Mesenchymal stem cell (in vitro differentiated cells and primary cell): ENCODE measurements at regions not wholly inside any gene's neighbourhood (a gene's known extent, or its start where the extent isn't known, plus 50 kb on each side); places are given as distances from the start of the nearest gene placed in this dataset.
"Not testable (repeated sequence)": the region's sequence is repeated elsewhere in the genome, so short reads cannot be mapped to it uniquely, and the experiment has no call there.

ENCODE experiments used
- DNase-seq: peaks from one replicate; pipeline ENCODE4 v3.0.0-alpha.2; 2013
- H2AFZ ChIP-seq: one replicate; pipeline ENCODE4 v1.6.1; 2013; ENCODE audit warnings: low read depth, mild to moderate bottlenecking, control low read depth, inconsistent platforms, low read length, moderate library complexity
- H2AK5ac ChIP-seq: 2 replicates; pipeline ENCODE4 v1.6.1; 2013; ENCODE audit warnings: low read length, moderate library complexity, mild to moderate bottlenecking, inconsistent platforms; ENCODE audit not compliant: severe bottlenecking
- H2BK120ac ChIP-seq: one replicate; pipeline ENCODE4 v1.6.1; 2013; ENCODE audit warnings: low read depth, mild to moderate bottlenecking, inconsistent platforms, low read length, moderate library complexity
- H2BK12ac ChIP-seq, 2 experiments: one replicate each; pipeline ENCODE4 v1.6.1; 2013; ENCODE audit warnings: inconsistent platforms in 2 of 2, low read length in 2 of 2, mild to moderate bottlenecking in 2 of 2, moderate library complexity in 2 of 2, control low read depth in 1 of 2
- H2BK15ac ChIP-seq: one replicate; pipeline ENCODE4 v1.6.1; 2013; ENCODE audit warnings: mild to moderate bottlenecking, low read depth, inconsistent platforms; ENCODE audit not compliant: poor library complexity, severe bottlenecking
- H2BK5ac ChIP-seq: 2 replicates; pipeline ENCODE4 v1.6.1; 2013; ENCODE audit warnings: low read depth, mild to moderate bottlenecking, low read length, control low read depth, inconsistent platforms; ENCODE audit not compliant: poor library complexity, severe bottlenecking
- H3K14ac ChIP-seq, 2 experiments: one replicate each; pipeline ENCODE4 v1.6.1; 2013; ENCODE audit warnings: inconsistent platforms in 2 of 2, low read length in 2 of 2, control low read depth in 1 of 2, mild to moderate bottlenecking in 1 of 2, moderate library complexity in 1 of 2
- H3K18ac ChIP-seq, 2 experiments: one replicate each; pipeline ENCODE4 v1.6.1; 2013; ENCODE audit warnings: inconsistent platforms in 2 of 2, low read length in 2 of 2, control low read depth in 1 of 2, low read depth in 1 of 2, mild to moderate bottlenecking in 1 of 2
- H3K23ac ChIP-seq, 2 experiments: one replicate each; pipeline ENCODE4 v1.6.1; 2013; ENCODE audit warnings: inconsistent platforms in 2 of 2, low read length in 2 of 2, mild to moderate bottlenecking in 2 of 2, moderate library complexity in 2 of 2, control low read depth in 1 of 2
- H3K27ac ChIP-seq: 2 replicates; pipeline ENCODE4 v1.5.1; 2013; ENCODE audit warnings: mild to moderate bottlenecking, moderate library complexity, low read length, control low read depth, inconsistent platforms; ENCODE audit not compliant: poor library complexity, severe bottlenecking
- H3K27me3 ChIP-seq, 2 experiments: 2 replicates each; pipeline versions ENCODE4 v1.6.1 to v1.7.0; 2013; ENCODE audit warnings: low read length in 2 of 2, mild to moderate bottlenecking in 2 of 2, moderate library complexity in 2 of 2, control low read depth in 1 of 2, inconsistent platforms in 1 of 2; ENCODE audit not compliant: control insufficient read depth in 1 of 2, insufficient read depth in 1 of 2
- H3K36me3 ChIP-seq, 2 experiments: 2 replicates each; pipeline versions ENCODE4 v1.6.1 to v1.7.0; 2013; ENCODE audit warnings: low read length in 2 of 2, control low read depth in 1 of 2, inconsistent platforms in 1 of 2, low read depth in 1 of 2, mild to moderate bottlenecking in 1 of 2; ENCODE audit not compliant: insufficient read depth in 2 of 2, control insufficient read depth in 1 of 2
- H3K4ac ChIP-seq, 2 experiments: one replicate each; pipeline ENCODE4 v1.6.1; 2013; ENCODE audit warnings: inconsistent platforms in 2 of 2, low read length in 2 of 2, mild to moderate bottlenecking in 2 of 2, moderate library complexity in 2 of 2, control low read depth in 1 of 2, low read depth in 1 of 2
- H3K4me1 ChIP-seq: 2 replicates; pipeline ENCODE4 v1.6.1; 2013; ENCODE audit warnings: low read depth, low read length, control low read depth; ENCODE audit not compliant: control insufficient read depth, insufficient read depth
- H3K4me2 ChIP-seq: 2 replicates; pipeline ENCODE4 v1.6.1; 2013; ENCODE audit warnings: low read length, mild to moderate bottlenecking, inconsistent platforms; ENCODE audit not compliant: poor library complexity, severe bottlenecking
- H3K4me3 ChIP-seq, 2 experiments: 2 replicates each; pipeline versions ENCODE4 v1.5.1 to v1.7.0; 2013; ENCODE audit warnings: low read length in 2 of 2, mild to moderate bottlenecking in 2 of 2, control low read depth in 1 of 2, low read depth in 1 of 2; ENCODE audit not compliant: insufficient read depth in 1 of 2
- H3K79me1 ChIP-seq: replicated peaks from 2 replicates; pipeline ENCODE4 v1.6.1; 2013; ENCODE audit warnings: mild to moderate bottlenecking, control low read depth, low read length, inconsistent platforms; ENCODE audit not compliant: poor library complexity, severe bottlenecking
- H3K9ac ChIP-seq: 2 replicates; pipeline ENCODE4 v1.7.0; 2013; ENCODE audit warnings: mild to moderate bottlenecking, low read length, moderate library complexity
- H3K9me3 ChIP-seq: 2 replicates; pipeline ENCODE4 v1.7.0; 2013; ENCODE audit warnings: mild to moderate bottlenecking, low read length; ENCODE audit not compliant: control insufficient read depth
- H4K8ac ChIP-seq: one replicate; pipeline ENCODE4 v1.6.1; 2013; ENCODE audit warnings: inconsistent platforms, mild to moderate bottlenecking, low read length, moderate library complexity
- H4K91ac ChIP-seq: one replicate; pipeline ENCODE4 v1.6.1; 2013; ENCODE audit warnings: mild to moderate bottlenecking, low read length, inconsistent platforms
- WGBS: methylation state at CpG from one replicate; pipeline ENCODE4 v1.1.7; 2013; ENCODE audit warnings: mixed read lengths; 5-methylcytosine and 5-hydroxymethylcytosine counted together

- not testable (repeated sequence) for H3K4me1 ChIP-seq, H2BK5ac ChIP-seq, H3K4me2 ChIP-seq, H3K27me3 ChIP-seq, DNase-seq, H3K18ac ChIP-seq, H3K27ac ChIP-seq, H2AFZ ChIP-seq, H2AK5ac ChIP-seq, H3K79me1 ChIP-seq, H3K9me3 ChIP-seq, H4K8ac ChIP-seq, H2BK120ac ChIP-seq, H3K23ac ChIP-seq, H3K9ac ChIP-seq, H4K91ac ChIP-seq, H3K4me3 ChIP-seq, H3K4ac ChIP-seq, H3K14ac ChIP-seq, H2BK12ac ChIP-seq, H3K36me3 ChIP-seq, H2BK15ac ChIP-seq
- no CpG with 5 or more reads among the region's 3 CpGs for WGBS
Measured at GRCh38 chr9:25801989-25802388, 123.7 kb upstream of the TUSC1 start.

- Histone ChIP-seq H3K27ac (no peak overlapping the region), H3K18ac (no peak overlapping the region), H2AFZ (no peak overlapping the region), H3K4me2 (no peak overlapping the region), H3K4ac (no peak overlapping the region), H3K9me3 (no peaks in the 10 kb centered on the region), H2BK15ac (no peak overlapping the region), H3K79me1 (no peaks in the 10 kb centered on the region), H3K36me3 (no peaks in the 10 kb centered on the region), H3K9ac (no peak overlapping the region), H2BK12ac (no peak overlapping the region), H3K4me1 (no peaks in the 10 kb centered on the region), H4K91ac (no peak overlapping the region), H2BK120ac (no peak overlapping the region), H3K4me3 (no peak overlapping the region), H3K23ac (no peak overlapping the region), H4K8ac (no peak overlapping the region), H2AK5ac (no peak overlapping the region), H2BK5ac (no peak overlapping the region), H3K14ac (no peak overlapping the region), H3K27me3 (no peaks in the 10 kb centered on the region)
- no peak for DNase-seq
- 86% methylated on average over 4 of the region's 4 CpGs for WGBS
Measured at GRCh38 chr9:25773805-25774204, 95.6 kb upstream of the TUSC1 start.

- Histone ChIP-seq H3K79me1 (no peaks in the 10 kb centered on the region), H3K27me3 (no peaks in the 10 kb centered on the region), H2BK15ac (no peak overlapping the region), H4K91ac (no peak overlapping the region), H2BK12ac (no peak overlapping the region), H3K18ac (no peak overlapping the region), H3K27ac (no peak overlapping the region), H2BK5ac (no peak overlapping the region), H3K14ac (no peak overlapping the region), H3K4me2 (no peak overlapping the region), H3K36me3 (no peaks in the 10 kb centered on the region), H3K4me3 (no peak overlapping the region), H4K8ac (no peak overlapping the region), H2AK5ac (no peak overlapping the region), H2BK120ac (no peak overlapping the region), H2AFZ (no peak overlapping the region), H3K23ac (no peak overlapping the region), H3K9ac (no peak overlapping the region), H3K4me1 (no peaks in the 10 kb centered on the region), H3K9me3 (no peaks in the 10 kb centered on the region), H3K4ac (no peak overlapping the region)
- DNase-seq, result no peak
- 96% methylated on average over 1 of the region's 1 CpG for WGBS
Measured at GRCh38 chr9:25755951-25756350, 77.7 kb upstream of the TUSC1 start.

- no peak overlapping the region for H2BK15ac ChIP-seq
- no peak overlapping the region for H2BK5ac ChIP-seq
- H2BK12ac ChIP-seq, result no peak overlapping the region
- DNase-seq, result no peak
- H3K4ac ChIP-seq, result no peak overlapping the region
- no peak overlapping the region for H3K9ac ChIP-seq
- H3K79me1 ChIP-seq, result no peaks in the 10 kb centered on the region
- no peak overlapping the region for H3K14ac ChIP-seq
- no peak overlapping the region for H4K8ac ChIP-seq
- H4K91ac ChIP-seq, result no peak overlapping the region
- H3K4me2 ChIP-seq, result no peak overlapping the region
- no peak overlapping the region for H2AK5ac ChIP-seq
- H3K23ac ChIP-seq, result no peak overlapping the region
- no peaks in the 10 kb centered on the region for H3K4me1 ChIP-seq
- H3K36me3 ChIP-seq, result no peaks in the 10 kb centered on the region
- H3K9me3 ChIP-seq, result no peaks in the 10 kb centered on the region
- no peak overlapping the region for H3K4me3 ChIP-seq
- no peak overlapping the region for H2AFZ ChIP-seq
- H2BK120ac ChIP-seq, result no peak overlapping the region
- H3K27ac ChIP-seq, result no peak overlapping the region
- no peak overlapping the region for H3K18ac ChIP-seq
- no peaks in the 10 kb centered on the region for H3K27me3 ChIP-seq
- 77% methylated on average over 3 of the region's 5 CpGs for WGBS
Measured at GRCh38 chr9:25752398-25752797, 74.2 kb upstream of the TUSC1 start.
